NCI-H446 treated with DMSO at 0.1 percent for 48 hours (cell line): ENCODE measurements at regions not wholly inside any gene's neighbourhood (a gene's known extent, or its start where the extent isn't known, plus 50 kb on each side); places are given as distances from the start of the nearest gene placed in this dataset.

Experiments
- DNase-seq: peaks from one replicate; lab custom pipeline; 2025; lab: John Stamatoyannopoulos, UW

DNA sequence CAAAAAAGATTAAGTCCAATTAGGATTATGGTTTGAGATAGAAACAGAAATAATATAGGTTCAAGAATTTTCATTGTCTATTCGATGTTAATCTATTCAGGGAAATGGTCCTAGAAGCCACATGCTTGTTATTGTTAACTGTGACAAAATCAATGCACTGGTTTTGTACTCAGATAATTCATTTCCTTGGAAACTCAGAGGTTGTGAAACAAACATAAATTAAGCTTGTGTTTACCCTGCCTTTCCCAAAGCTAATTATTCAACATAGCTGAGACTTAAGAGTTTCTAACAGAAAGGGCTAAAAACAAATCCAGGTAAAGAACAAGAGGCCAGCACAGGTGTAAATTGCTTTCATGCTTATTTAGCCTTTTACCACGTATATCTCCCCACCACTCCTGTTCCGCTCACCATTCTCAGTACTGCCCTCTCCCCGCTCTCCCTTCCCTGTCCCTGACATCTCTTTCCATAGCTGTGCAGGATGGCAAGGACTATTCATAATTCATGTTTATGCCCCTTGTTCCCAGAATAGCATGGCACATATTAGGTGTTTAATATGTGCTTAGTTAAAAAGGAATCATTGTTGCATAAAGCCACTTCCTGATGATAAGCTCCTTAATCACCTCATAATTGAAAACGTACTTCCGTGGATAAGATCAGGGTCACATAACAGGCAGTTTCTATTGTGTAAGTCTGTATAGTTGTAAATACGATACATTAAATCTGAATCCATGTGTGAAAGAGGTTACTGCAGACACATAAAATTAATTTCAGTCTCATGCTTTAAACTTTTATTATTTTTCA lies 131.8 kb upstream of the USP15 start:
- no peak for DNase-seq

DNA sequence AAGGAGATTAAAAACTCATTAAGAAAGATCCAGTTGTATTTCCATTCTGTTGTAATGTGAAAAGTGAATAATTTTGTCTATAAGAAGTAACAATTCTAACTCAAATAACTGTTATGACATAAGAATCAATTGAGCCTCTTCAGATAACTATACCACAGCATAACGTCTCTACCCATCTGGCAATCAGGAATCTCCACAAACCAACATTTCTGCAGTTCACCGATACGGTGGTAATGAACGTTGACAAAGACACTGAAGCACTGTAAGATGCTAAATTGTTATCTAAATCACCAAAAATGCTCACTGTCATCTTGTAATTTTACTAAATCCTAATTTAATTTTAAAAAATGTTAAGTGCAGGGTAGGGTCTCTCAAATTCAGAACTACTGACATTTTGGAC lies 130.9 kb upstream of the USP15 start:
- no peak for DNase-seq

DNA sequence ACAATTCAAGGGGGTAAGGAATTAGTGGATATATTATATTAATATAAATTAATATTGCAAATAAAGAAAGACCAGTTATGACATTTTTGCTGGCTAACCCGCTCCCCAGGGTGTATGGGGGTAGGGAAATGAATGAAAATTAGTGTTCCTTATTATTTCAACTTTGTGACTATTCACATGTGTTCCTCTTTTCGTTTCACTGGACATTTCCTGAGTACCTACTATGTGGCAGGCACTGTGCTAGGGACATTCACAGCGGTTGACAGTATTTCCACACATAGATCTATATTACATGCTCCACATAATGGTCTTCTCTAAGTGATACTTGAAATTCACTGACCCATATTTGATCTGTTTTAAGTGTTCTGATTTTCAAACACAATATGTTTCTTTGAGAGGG lies 129.8 kb upstream of the USP15 start:
- no peak for DNase-seq

DNA sequence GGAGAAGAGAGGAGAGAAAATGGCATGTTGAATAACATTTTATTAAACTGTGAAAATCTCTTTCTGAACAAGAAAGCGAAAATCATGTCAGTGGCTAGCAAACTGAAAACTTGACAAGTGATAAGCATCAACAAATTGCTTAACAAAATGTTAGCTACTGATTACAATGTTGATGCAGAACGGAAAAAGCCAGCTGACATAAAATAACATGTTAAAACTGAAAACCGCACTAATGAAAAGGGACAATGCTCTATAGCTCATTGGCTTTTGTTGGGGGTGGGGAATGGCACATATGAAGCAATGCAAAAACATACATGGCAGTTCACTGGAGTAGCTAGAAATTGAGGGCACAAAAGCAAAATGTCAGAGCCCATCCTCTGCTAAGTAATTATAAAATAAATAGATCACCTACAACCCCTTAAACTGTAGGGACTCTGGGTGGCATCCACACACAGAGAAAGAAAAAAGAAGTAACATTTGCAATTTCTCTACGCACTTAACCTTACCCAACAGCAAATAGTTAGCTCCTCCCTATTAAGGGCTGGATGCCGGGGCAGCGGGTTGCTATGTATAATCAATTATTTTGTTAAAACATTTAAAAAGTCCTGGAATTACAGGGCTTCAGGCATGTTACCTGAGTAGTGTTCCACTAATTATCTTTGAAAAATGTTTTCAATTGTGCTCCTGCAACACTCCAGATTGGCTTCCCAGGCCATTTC lies 129.2 kb upstream of the USP15 start:
- no peak for DNase-seq

DNA sequence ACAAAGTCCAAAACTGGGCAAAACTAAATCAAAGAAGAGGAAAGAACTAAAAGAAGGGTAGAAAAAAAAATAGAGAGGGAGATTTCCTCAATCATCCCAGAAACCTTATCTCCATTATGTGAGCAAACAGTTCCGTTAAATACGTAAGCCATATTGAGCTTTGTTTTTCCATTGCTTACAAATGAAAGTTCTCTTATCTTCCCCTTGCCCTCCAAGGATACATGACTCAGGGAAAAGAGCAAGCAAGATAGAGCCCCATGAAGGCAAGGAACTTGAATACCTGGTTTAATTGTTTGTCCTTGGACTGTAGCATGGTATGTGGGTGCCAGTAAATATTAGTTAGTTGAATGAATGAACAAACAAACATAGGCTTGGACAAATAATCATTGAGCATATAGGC lies 126.8 kb upstream of the USP15 start:
- DNase-seq, result no peak

DNA sequence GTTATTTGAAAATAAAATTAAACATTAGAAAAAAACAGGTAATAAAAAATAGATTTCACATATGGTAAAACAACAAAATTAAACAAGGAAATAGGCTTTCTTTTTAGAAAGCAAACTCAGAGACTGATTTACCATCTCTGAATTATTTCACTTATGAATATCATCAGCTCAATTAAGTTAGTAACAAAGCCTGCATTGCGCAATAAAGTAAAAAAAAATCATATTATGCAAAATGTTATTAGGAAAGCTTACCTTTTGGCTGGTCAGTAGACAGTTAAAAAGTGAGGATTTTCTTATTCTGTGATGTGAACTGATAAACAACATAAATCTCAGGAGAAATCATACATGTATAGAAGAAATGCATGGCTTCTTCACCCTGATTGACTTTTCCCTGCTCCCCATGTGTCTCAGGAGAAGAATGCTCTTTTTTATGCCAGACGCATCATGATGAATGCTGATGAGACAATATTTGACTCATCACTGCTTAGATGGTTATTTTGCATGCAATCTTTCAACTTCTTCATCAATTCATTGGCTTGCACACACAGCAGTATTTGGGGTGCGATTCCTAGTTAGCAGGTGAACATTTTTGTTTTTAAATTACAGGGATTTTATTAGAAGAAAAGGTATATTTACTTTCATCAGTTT lies 124.5 kb upstream of the USP15 start:
- DNase-seq, result no peak

DNA sequence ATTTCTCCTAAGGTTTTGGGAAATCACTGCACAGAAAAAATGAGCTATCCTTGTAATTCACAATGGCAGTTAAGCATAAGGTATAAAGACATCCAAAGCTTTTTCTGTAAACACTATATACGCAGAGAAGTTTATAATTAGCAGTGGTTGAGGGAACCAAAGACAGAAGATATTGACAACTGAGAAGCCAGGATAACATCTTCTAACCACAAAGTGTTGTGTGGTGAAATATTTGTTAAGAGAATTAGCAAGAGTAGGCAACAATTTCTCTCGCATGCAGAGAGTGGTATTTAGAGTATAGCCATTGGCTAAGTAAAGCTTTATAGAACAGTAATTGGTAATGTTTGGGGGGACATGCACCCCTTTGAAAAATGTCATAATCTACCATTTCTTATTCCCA lies 123.7 kb upstream of the USP15 start:
- no peak for DNase-seq

DNA sequence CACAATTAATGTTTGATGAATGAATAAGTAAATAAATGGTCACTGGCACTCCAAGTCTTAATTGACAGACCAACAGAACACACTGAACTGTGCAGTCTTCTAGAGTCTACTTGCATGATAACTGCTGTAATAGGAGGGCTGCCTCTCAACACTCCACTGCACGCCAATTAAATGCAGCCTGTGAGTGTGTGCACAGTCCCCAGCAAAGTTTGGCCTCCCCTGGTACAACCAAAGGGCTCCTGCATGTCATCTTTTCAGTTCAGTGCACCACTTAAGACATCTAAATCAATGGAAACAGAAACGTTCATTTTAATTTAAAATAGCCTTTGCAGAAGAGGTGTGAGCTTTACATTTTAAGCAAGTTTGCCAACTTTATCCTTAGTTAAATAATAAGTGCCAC lies 121.7 kb upstream of the USP15 start:
- no peak for DNase-seq

DNA sequence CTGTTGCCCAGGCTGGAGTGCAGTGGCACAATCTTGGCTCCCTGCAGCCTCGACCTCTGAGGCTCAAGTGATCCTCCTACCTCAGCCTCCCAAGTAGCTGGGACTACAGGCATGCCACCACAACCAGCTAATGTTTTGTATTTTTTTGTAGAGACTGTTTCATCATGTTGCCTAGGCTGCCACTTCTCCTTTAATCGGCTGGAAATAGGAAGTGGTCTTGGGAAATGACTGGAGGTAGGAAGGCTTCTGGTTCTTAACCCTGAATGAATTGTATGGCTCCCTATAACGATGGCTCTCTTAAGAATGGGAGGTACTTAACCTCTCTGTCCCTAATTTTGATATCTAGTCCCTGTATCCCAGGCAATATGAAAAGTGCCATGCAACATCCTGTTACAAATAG lies 113.9 kb upstream of the USP15 start:
- no peak for DNase-seq

DNA sequence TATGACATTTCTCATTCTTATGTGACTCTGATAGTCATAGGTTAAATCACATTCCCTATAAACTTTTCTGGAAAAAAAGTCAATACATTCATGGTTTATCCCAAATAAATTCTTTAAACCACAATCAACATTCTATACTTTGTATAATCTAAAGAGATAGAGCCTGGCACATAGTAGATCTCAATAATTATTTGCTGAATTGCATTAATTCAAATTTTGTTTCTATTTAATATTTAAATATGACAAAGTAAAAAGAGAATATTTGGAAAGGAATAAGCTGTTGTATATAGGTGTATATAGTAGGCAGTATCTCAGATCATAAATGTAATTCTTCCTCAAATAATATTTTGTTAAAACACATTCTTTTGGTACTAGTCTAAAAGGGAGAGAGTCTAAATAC lies 102.2 kb upstream of the USP15 start:
- no peak for DNase-seq

DNA sequence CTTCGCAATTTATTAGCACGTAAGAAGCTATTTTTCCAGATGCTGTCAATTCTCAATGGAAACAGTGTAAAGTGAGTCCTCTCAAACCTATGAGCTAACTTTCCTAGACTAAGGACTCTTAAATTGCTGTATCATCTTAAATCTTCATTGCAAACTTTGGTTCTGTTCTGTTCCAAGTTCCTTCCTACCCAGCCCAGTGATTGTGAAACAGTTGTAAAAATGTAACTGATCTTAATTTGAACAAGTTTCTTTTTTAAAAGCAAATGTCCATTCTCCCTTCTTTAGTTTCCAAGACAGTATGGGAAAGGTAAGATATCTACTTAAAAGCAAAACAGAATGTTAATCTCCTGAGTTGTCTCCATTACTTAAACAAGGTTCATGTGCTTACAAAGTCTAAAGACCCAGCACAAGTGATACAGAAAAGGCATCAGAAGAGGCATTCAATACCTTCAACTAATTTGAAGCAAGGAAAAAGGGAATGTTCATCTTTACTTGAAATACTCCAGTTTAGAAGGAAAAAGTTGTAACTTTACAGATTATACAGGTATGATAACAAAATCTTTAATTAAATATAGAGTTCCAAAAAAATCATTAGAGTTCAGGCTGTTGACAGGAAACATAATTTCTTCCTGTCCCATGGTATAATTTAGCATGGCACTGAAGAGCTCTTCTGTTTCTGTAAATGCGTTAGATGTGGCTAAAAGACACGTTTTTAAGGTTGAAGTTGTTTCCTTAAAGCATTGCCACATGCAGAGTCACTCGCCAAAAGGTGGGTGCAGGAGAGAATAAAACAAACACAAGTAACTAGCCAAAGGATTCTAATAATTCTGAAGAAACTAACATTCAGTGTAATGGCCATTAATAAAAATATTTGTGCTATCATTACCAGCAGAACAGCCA lies 101.5 kb upstream of the USP15 start:
- no peak for DNase-seq

DNA sequence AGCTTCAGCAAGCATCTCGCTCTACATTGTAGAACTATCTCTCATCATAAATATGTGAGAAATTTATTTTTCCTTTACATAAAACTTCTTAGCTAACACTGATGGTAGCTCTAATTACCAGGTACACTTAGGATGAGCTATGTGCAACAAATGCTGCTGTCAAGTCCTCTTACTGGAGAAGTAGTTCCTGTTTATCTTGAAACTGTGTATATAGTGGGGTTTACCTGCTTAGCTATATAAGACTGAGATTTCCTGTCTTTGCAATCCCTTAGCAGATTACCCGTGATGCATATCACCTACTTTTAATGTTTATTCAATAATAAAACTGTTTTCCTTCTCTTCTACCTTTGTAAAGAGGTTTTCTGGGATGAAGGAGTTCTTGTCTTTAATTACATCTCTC lies 98.0 kb upstream of the USP15 start:
- DNase-seq, result no peak

DNA sequence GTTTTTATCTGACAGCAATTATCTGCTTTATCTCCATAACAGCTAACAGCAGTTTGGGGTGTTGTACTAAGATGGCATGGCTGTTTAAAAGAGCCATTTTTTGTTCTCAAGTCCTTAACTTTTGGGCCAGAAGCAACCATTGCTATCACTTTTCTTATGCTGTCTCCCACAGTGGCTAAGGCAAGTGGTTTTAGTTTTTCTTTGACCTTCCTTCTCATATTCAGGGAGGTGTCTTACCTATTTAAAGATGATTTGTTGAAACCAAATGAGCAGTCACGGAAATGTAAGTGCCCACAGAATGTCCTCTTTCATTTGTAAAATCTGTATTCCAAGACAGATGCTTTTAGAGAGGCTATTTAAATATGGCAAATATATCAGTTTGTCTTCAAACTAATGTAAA lies 96.8 kb upstream of the USP15 start:
- no peak for DNase-seq

DNA sequence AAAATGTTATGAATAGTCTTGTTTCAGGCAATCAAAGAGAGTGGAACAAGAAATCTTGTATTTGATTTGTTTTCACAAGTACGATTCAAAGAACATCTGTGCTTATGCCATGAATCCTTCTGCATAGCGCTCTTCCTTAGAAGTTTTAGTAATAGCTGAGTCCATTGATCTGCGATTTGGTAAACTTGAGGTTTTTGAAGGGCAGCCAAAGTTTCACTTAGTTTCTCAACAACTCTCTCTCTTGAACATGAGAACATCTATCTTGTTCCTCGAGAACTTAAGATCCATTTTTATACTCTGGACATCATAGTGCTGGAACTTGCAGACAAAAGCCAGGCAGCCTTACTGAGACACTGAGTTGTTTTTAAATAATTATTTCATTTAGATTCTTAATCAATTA lies 96.2 kb upstream of the USP15 start:
- no peak for DNase-seq

DNA sequence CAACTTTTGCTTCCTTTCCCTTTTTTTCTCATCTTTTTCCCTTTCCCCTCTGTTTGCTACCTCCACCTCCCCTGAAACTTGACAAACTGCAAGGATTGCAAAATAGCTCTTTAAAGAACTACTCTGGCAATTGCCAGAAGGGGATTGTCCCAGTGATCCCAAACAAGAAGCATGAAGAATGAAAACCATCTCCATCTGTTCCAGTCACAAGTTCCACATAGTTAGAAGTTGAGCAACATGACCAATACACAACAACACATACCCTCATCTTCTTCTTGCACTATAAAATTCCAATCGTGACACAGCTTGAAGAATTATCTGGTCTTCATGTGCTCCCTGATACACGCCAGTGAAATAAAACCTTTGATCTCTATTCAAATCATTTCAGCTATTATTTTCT lies 93.7 kb upstream of the USP15 start:
- no peak for DNase-seq

DNA sequence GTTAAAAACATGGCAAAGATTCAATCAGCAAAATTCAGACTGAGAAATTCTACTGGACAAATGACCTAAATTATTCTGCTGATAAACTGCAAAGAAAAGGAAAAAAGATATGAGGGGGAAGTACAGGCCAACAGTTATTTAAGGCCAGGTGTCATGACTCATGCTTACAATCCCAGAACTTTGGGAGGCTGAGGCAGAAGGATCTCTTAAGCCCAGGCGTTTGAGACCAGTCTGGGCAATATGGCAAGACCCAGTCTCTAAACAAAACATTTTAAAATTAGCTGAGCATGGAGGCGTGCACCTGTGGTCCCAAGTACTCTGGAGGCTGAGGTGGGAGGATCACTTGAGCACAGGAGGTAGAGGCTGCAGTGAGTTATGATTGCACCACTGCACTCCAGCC lies 91.8 kb upstream of the USP15 start:
- no peak for DNase-seq

DNA sequence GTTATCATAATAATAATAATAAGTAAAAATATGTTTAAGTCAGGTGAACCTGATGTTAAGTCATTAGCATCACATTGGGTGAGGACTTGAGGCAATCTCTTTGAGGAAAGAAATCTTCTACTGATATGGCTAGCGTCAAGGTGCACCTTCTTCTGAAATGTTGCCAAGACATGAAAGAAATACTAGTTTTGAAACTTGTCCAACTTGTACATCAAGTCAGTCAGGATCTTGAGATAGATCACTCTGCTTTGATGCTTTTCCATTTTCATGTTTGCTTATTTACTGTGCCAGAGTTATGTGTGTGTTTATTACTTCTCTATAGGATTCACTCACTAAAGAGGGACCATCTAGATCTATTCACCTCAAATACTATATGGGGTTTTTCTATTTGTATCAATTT lies 90.0 kb upstream of the USP15 start:
- DNase-seq, result no peak

DNA sequence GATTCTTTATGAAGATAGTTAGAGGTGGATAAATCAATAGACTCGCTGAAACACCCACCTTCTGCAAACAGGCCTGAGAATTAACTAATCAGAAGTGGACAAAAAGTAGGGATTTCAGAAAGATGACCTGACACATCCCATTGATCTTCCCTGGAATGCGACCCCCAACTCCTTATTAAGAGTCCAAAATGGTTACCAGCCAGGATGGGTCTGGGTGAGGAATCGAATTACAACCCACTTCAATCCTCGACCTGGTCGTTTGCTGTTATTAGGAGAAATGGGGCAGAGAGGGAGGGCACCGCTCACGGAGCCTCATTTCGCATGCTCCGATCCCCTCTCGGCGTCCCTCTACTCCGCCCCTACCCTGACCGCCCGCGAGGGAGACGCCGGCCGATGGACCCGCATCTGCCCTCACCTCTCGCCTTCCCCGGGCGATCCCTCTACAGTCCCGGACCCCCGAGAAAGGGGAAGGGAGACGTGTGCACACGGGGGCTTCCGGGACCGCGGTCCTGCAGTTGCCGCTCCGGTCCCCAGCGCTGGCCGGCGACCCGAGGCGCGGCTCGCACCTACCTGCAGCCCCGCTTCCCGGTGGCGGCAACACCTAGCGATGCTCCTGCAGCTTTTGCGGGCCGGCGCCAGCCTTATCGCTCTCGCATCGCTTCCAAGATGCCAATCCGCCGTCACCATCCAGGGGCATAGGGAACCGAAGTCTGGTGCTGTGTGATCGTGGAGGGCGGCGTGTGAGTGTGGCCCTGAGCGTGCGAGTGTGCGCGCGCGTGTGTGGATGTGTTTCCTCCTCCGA lies 69.3 kb upstream of the USP15 start:
- DNase-seq, result no peak

DNA sequence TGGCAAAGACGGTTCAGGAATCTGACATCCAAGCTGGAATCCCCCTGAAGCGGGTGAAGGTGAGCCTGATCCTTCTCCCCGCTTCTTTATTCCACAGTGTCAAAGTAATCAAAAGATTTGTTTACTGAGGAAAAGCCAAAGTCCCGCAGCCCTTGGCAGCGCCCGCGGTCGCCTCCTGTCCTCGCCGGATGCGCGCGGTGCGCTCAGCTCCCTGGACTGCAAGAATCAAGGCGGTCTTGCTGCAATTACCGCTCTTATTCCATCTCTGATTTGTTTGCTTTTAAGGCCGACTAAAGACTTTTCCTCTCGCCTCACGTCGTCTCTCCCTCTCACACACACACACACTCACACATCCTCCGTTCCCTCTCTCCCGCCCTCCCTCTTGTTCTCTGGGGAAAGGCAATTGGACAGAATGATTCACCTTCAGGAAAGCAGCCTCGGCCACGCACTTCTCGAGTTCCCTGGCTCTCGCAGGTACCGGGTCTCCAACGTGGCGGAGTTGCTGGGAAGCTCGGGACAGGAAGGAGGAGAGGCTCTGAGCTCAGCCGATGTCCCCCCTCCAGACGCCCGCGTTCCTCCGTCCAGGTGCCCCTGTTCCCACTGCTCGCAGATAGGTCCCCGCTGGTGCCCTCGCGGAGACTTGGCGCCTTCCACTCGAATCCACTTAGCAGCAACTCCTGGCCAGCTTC lies 68.6 kb upstream of the USP15 start:
- no peak for DNase-seq

DNA sequence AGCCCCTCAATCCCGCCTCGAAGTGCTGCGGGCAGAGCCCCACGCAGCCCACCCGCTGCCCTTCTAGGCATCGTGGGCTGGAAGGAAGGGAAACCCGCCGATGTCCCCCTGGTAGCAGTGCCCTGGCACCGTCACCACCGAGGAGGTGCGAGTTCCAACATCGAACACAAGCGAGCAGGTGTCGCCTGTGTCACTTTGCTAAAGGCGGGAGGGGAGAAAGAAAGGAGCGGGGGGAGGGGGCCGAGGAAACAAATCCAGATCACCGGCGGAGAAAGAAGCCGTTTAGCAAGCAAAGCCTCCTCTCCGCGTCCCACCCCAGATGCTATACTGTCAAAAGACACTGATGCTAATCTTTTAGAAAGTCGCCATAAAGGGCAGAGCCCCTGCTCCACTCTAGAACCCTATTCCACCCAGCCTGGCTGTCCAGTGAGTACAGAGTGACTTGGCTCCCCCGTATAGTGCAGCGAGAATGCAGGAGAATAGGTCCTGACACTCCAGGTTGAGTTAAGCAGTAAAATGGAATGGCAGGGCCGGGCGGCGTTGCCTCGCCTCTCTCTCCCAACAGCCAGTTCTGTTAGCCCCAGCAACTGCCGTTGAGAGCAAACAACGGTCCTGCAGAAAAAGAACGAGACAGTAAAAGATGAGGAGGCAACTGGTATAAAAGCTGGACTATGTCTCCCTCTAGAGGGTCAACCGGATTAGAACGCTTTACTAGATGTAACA lies 67.9 kb upstream of the USP15 start:
- peak; percentile 69 for DNase-seq
